Natural killer cell (primary cell): ENCODE measurements at regions not wholly inside any gene's neighbourhood (a gene's known extent, or its start where the extent isn't known, plus 50 kb on each side); places are given as distances from the start of the nearest gene placed in this dataset.

Experiments used
- ATAC-seq, 3 donors: fragments of 150-1000 bp in 2 of 3; fragments of 200-7000 bp in 1 of 3; cut with Tn5 transposase; 1 replicate in 1 of 3; 2 replicates in 2 of 3; pipeline ENCODE4 v1.10.0; 2021; ENCODE audit warnings: mild to moderate bottlenecking in 2 of 3, moderate library complexity in 2 of 3
- DNase-seq, 2 donors: peaks; one replicate each; pipeline versions ENCODE4 v3.0.0 to v3.0.0-alpha.2; 2013 to 2021; ENCODE audit warnings: mixed read lengths in 1 of 2
- H3K27ac ChIP-seq: one replicate; pipeline ENCODE4 v1.5.1; 2013; ENCODE audit warnings: mild to moderate bottlenecking, low read length
- H3K27me3 ChIP-seq: one replicate; pipeline ENCODE4 v1.6.1; 2013; ENCODE audit warnings: low read length; ENCODE audit not compliant: control insufficient read depth, insufficient read depth
- H3K36me3 ChIP-seq: one replicate; pipeline ENCODE4 v1.6.1; 2013; ENCODE audit warnings: low read length; ENCODE audit not compliant: control insufficient read depth, insufficient read depth
- H3K4me1 ChIP-seq: one replicate; pipeline ENCODE4 v1.6.1; 2013; ENCODE audit warnings: low read length; ENCODE audit not compliant: control insufficient read depth, insufficient read depth
- H3K4me3 ChIP-seq: one replicate; pipeline ENCODE4 v1.5.1; 2013; ENCODE audit warnings: low read length
- H3K9me3 ChIP-seq: one replicate; pipeline ENCODE4 v1.6.1; 2013; ENCODE audit warnings: low read length; ENCODE audit not compliant: control insufficient read depth, insufficient read depth
- H3K27ac Mint-ChIP-seq, 2 donors: one replicate each; pipeline ENCODE4 v1.8.0; 2022; ENCODE audit warnings: mild to moderate bottlenecking in 2 of 2, mixed read lengths in 2 of 2, moderate library complexity in 1 of 2
- H3K27me3 Mint-ChIP-seq, 2 donors: one replicate each; pipeline ENCODE4 v1.8.0; 2022; ENCODE audit warnings: low read depth in 2 of 2, mixed read lengths in 2 of 2
- H3K36me3 Mint-ChIP-seq: one replicate; pipeline ENCODE4 v1.8.0; 2022; ENCODE audit warnings: mixed read lengths
- H3K4me1 Mint-ChIP-seq, 2 donors: one replicate each; pipeline ENCODE4 v1.8.0; 2022; ENCODE audit warnings: mixed read lengths in 2 of 2
- H3K4me3 Mint-ChIP-seq: one replicate; pipeline ENCODE4 v1.8.0; 2022; ENCODE audit warnings: mild to moderate bottlenecking, moderate library complexity, mixed read lengths
- H3K9me3 Mint-ChIP-seq, 2 donors: one replicate each; pipeline ENCODE4 v1.8.0; 2022; ENCODE audit warnings: mixed read lengths in 2 of 2
- CTCF ChIP-seq: fragments of 200-600 bp; IDR thresholded peaks from one replicate; pipeline ENCODE4 v1.8.0; 2022; ENCODE audit warnings: antibody characterized with exemption
- whole genome bisulfite sequencing: methylation state at CpG from one replicate; pipeline ENCODE4 v1.1.7; 2013; ENCODE audit warnings: missing lambda C conversion rate; ENCODE audit not compliant: insufficient coverage; 5-methylcytosine and 5-hydroxymethylcytosine counted together
- intact Hi-C: fragments of 100-400 bp; cut with micrococcal nuclease; formaldehyde crosslinking; loops from one replicate; pipeline ENCODE4 v1.14.2; 2022

- no peak overlapping the region for H3K27ac Mint-ChIP-seq
- H3K4me3 ChIP-seq, result no peak overlapping the region
- intact Hi-C loops, result no loop called here
- no peak overlapping the region for H3K27ac ChIP-seq
- H3K4me1 ChIP-seq, result no peaks in the 10 kb centered on the region
- H3K9me3 Mint-ChIP-seq, result no peaks in the 10 kb centered on the region
- ATAC-seq, result no peak
- no peak for DNase-seq
- H3K36me3 ChIP-seq, result no peaks in the 10 kb centered on the region
- H3K36me3 Mint-ChIP-seq, result no peaks in the 10 kb centered on the region
- peaks cover 2% of the 10 kb centered on the region for H3K27me3 ChIP-seq
- TF ChIP-seq CTCF, result no peak
- H3K9me3 ChIP-seq, result no peaks in the 10 kb centered on the region
- H3K27me3 Mint-ChIP-seq, result peaks cover 5 to 16% of the 10 kb centered on the region in 2 donors
- 57% methylated on average over 5 of the region's 6 CpGs for WGBS
- H3K4me3 Mint-ChIP-seq, result no peak overlapping the region
- H3K4me1 Mint-ChIP-seq, result no peaks in the 10 kb centered on the region
Measured at GRCh38 chr6:165893431-165893830, 230.4 kb upstream of the PDE10A start.

- intact Hi-C loops, result no loop called here
Measured at GRCh38 chr6:165891320-165891719, 228.3 kb upstream of the PDE10A start.

GRCh38 chr6:165890404-165890735 is 227.3 kb upstream of the PDE10A start:
- Histone ChIP-seq H3K36me3 (no peaks in the 10 kb centered on the region), H3K4me3 (no peak overlapping the region), H3K9me3 (no peaks in the 10 kb centered on the region), H3K27ac (no peak overlapping the region), H3K27me3 (peaks cover 2% of the 10 kb centered on the region), H3K4me1 (no peaks in the 10 kb centered on the region)
- no peak for TF ChIP-seq CTCF
- H3K36me3 Mint-ChIP-seq, result no peaks in the 10 kb centered on the region
- no peak overlapping the region for H3K27ac Mint-ChIP-seq
- H3K9me3 Mint-ChIP-seq, result no peaks in the 10 kb centered on the region
- no peak for DNase-seq
- 48% methylated on average over 9 of the region's 9 CpGs for WGBS
- ATAC-seq, result no peak
- H3K4me3 Mint-ChIP-seq, result no peak overlapping the region
- intact Hi-C loops, result no loop called here
- peaks cover 0 to under 1% of the 10 kb centered on the region in 2 donors for H3K4me1 Mint-ChIP-seq
- peaks cover 7 to 16% of the 10 kb centered on the region in 2 donors for H3K27me3 Mint-ChIP-seq

More at GRCh38 chr6:165891320-165891719, 228.3 kb upstream of the PDE10A start:
- H3K36me3 ChIP-seq, result no peaks in the 10 kb centered on the region
- no peaks in the 10 kb centered on the region for H3K4me1 ChIP-seq
- no peak for ATAC-seq
- peaks cover 7 to 16% of the 10 kb centered on the region in 2 donors for H3K27me3 Mint-ChIP-seq
- no peaks in the 10 kb centered on the region for H3K9me3 ChIP-seq
- no peak for DNase-seq
- no peaks in the 10 kb centered on the region for H3K9me3 Mint-ChIP-seq
- H3K36me3 Mint-ChIP-seq, result no peaks in the 10 kb centered on the region
- H3K4me3 ChIP-seq, result no peak overlapping the region
- H3K4me3 Mint-ChIP-seq, result no peak overlapping the region
- H3K4me1 Mint-ChIP-seq, result no peaks in the 10 kb centered on the region
- H3K27me3 ChIP-seq, result peaks cover 2% of the 10 kb centered on the region
- TF ChIP-seq CTCF, result no peak
- WGBS, result 81% methylated on average over 5 of the region's 5 CpGs
- H3K27ac ChIP-seq, result no peak overlapping the region
- H3K27ac Mint-ChIP-seq, result no peak overlapping the region

GRCh38 chr6:165889636-165890403 is 226.8 kb upstream of the PDE10A start:
- Mint-ChIP-seq H3K36me3 (no peaks in the 10 kb centered on the region), H3K27me3 (peaks cover 7 to 16% of the 10 kb centered on the region in 2 donors), H3K4me1 (peaks cover 5 to 6% of the 10 kb centered on the region in 2 donors), H3K27ac (no peak overlapping the region), H3K4me3 (no peak overlapping the region), H3K9me3 (no peaks in the 10 kb centered on the region)
- peaks cover 5% of the 10 kb centered on the region for H3K4me1 ChIP-seq
- no peak for TF ChIP-seq CTCF
- no peak overlapping the region for H3K27ac ChIP-seq
- ATAC-seq (no peak), DNase-seq (no peak)
- intact Hi-C loops, result no loop called here
- 10% methylated on average over 7 of the region's 7 CpGs for WGBS
- H3K36me3 ChIP-seq, result no peaks in the 10 kb centered on the region
- H3K9me3 ChIP-seq, result no peaks in the 10 kb centered on the region
- H3K27me3 ChIP-seq, result peaks cover 2% of the 10 kb centered on the region
- no peak overlapping the region for H3K4me3 ChIP-seq
